ENCODE measurements at regions not wholly inside any gene's neighbourhood (a gene's known extent, or its start where the extent isn't known, plus 50 kb on each side); places are given as distances from the start of the nearest gene placed in this dataset.

DNA sequence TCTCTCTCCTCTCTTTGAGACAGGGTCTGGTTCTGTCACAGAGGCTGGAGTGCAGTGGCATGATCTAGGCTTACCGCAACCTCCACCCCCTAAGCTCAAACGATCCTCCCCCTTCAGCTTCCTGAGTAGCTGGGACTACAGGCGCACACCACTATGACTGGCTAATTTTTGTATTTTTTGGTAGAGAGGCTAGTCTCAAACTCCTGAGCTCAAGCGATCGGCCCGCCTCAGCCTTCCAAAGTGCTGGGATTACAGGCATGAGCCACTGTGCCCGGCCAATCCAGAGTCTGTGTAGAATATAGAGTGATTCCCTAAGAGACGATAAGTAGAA, 65.8 kb upstream of the RPH3AL start:
- no peak overlapping the region for H3K27ac Mint-ChIP-seq (ENCODE audit: unreplicated experiment)
- no peaks in the 10 kb centered on the region for H3K27me3 Mint-ChIP-seq (ENCODE audit: low read depth)
- H3K9me3 Mint-ChIP-seq (ENCODE audit: low read depth) = no peaks in the 10 kb centered on the region
- DNase-seq (ENCODE audit: low spot score) = no peak
- H3K36me3 Mint-ChIP-seq (ENCODE audit: low read depth) = peaks cover 2% of the 10 kb centered on the region
- no peaks in the 10 kb centered on the region for H3K4me1 Mint-ChIP-seq (ENCODE audit: low read depth)
- TF ChIP-seq, protein P1, sequence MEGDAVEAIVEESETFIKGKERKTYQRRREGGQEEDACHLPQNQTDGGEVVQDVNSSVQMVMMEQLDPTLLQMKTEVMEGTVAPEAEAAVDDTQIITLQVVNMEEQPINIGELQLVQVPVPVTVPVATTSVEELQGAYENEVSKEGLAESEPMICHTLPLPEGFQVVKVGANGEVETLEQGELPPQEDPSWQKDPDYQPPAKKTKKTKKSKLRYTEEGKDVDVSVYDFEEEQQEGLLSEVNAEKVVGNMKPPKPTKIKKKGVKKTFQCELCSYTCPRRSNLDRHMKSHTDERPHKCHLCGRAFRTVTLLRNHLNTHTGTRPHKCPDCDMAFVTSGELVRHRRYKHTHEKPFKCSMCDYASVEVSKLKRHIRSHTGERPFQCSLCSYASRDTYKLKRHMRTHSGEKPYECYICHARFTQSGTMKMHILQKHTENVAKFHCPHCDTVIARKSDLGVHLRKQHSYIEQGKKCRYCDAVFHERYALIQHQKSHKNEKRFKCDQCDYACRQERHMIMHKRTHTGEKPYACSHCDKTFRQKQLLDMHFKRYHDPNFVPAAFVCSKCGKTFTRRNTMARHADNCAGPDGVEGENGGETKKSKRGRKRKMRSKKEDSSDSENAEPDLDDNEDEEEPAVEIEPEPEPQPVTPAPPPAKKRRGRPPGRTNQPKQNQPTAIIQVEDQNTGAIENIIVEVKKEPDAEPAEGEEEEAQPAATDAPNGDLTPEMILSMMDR (IDR thresholded peaks at IDR 0.05) = no peak
- no peak overlapping the region for H3K4me3 Mint-ChIP-seq (ENCODE audit: unreplicated experiment)

DNA sequence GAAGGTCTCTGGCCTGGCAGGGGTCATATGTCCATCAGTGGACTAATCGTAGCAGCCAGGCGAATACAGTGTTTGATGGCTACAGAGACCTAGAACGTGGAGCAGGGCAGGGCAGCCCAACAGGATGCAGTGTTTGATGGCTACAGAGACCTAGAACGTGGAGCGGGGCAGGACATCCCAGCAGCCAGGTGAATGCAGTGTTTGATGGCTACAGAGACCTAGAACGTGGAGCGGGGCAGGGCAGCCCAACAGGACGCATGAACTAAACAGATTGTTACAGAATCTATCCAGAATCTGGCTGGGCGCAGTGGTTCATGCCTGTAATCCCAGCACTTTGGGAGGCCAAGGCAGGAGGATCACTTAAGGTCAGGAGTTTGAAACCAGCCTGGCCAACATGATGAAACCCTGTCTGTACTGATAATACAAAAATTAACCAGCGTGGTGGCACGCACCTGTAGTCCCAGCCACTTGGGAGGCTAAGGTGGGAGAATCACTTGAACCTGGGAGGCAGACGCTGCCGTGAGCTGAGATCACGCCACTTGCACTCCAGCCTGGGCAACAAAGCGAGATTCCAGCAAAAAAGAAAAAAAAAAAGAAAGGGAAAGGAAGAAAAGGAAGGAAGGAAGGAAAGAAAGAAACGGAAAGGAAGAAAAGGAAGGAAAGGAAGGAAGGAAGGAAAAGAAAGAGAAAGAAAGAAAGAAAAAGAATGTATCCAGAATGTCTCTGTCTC, 65.2 kb upstream of the RPH3AL start:
- TF ChIP-seq, protein P1 (IDR thresholded peaks at IDR 0.05) = no peak
- H3K27me3 Mint-ChIP-seq (ENCODE audit: low read depth) = no peaks in the 10 kb centered on the region
- no peaks in the 10 kb centered on the region for H3K4me1 Mint-ChIP-seq (ENCODE audit: low read depth)
- DNase-seq (ENCODE audit: low spot score) = no peak
- H3K36me3 Mint-ChIP-seq (ENCODE audit: low read depth) = peaks cover 2% of the 10 kb centered on the region
- no peak overlapping the region for H3K4me3 Mint-ChIP-seq (ENCODE audit: unreplicated experiment)
- H3K27ac Mint-ChIP-seq (ENCODE audit: unreplicated experiment) = no peak overlapping the region
- no peaks in the 10 kb centered on the region for H3K9me3 Mint-ChIP-seq (ENCODE audit: low read depth)

DNA sequence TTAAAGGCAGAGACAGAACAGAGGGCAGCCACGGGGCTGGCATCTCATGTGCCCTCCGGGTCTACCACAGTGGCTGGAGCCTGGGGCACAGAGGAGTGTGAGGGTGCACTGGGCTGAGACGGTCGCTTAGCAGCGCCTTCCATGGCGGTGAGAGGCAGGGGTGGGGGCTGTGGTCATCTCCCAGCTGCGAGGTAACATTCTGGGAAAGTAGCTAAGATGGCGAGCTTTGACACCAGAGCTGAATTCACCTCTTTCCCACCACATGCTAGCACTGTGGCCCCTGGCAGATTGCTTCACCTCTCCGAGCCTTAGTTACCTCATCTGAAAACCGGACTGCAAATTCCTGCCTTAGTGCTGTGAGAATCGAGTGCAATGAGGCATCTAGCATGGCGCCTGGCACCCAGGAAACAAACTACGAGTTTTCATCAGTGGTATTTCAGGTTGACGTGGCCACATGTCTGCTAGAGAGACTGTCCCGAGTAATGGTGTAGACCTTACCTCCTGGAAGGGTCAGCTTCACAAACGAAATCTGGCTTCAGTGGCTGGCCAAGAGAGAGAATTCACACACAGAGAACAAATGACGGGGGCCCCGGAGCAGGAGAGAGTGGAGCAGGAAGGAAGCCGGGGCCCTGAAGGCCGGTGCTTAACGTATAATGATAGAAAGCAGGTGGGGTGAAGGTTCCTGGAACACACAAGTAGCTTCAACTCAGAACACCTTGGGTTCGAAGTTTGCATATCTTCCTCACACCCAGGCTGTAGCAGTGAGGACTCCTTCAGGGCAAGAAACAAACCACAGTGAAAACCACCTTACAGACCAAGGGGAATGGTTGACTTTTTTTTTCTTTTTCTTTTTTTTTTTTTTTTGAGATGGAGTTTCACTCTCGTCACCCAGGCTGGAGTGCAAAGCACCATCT, 63.9 kb upstream of the RPH3AL start:
- no peaks in the 10 kb centered on the region for H3K27me3 Mint-ChIP-seq (ENCODE audit: low read depth)
- H3K36me3 Mint-ChIP-seq (ENCODE audit: low read depth) = peaks cover 2% of the 10 kb centered on the region
- peaks cover 10% of the 10 kb centered on the region for H3K4me1 Mint-ChIP-seq (ENCODE audit: low read depth)
- no peak overlapping the region for H3K27ac Mint-ChIP-seq (ENCODE audit: unreplicated experiment)
- TF ChIP-seq, protein P1 (IDR thresholded peaks at IDR 0.05) = no peak
- no peaks in the 10 kb centered on the region for H3K9me3 Mint-ChIP-seq (ENCODE audit: low read depth)
- no peak for DNase-seq (ENCODE audit: low spot score)
- H3K4me3 Mint-ChIP-seq (ENCODE audit: unreplicated experiment) = no peak overlapping the region

DNA sequence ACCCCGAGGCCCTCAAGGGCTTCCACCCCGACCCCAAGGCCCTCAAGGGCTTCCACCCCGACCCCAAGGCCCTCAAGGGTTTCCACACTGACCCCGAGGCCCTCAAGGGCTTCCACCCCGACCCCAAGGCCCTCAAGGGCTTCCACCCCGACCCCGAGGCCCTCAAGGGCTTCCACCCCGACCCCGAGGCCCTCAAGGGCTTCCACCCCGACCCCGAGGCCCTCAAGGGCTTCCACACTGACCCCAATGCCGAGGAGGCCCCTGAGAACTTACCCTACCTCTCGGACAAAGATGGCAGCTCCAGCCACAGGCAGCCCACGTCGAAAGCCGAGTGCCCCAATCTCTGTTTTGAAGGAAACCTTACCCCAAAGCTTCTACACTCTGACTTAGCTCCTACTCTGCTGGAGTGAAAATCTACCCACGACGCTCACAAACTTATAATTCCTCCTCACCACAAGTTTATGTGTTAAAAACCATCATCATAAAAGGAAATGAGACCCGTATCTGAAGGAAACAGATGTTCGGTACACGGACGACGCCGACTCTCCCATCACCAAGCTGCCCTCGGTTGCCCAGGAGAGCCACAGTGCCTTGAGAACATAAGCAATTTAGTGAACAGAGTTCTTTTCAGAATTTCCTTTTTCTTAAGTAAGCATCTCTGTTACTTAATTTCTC, 61.2 kb upstream of the RPH3AL start:
- Mint-ChIP-seq H3K27ac (ENCODE audit: unreplicated experiment) (no peak overlapping the region), H3K36me3 (ENCODE audit: low read depth) (peaks cover 2% of the 10 kb centered on the region), H3K4me1 (ENCODE audit: low read depth) (peaks cover 30% of the 10 kb centered on the region), H3K4me3 (ENCODE audit: unreplicated experiment) (no peak overlapping the region), H3K27me3 (ENCODE audit: low read depth) (no peaks in the 10 kb centered on the region), H3K9me3 (ENCODE audit: low read depth) (no peaks in the 10 kb centered on the region)
- DNase-seq (ENCODE audit: low spot score) = no peak
- TF ChIP-seq, protein P1 (IDR thresholded peaks at IDR 0.05) = no peak

DNA sequence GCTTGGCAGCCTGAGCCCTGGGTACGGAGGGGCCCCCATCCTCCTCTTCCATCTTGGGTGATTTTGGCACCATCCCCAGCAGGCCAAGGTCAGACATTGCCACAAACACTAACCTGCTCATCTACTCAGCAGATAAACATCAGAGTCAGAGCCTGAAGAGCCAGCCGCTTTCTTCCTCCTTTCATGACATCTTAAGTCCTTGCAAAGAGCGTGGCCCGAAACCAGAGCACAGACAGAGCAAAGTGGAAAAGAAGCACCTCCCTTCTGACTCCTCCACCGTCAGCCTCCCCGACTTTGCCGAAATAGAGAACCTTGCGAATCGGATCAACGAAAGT, 60.4 kb upstream of the RPH3AL start:
- Mint-ChIP-seq H3K27ac (ENCODE audit: unreplicated experiment) (no peak overlapping the region), H3K4me1 (ENCODE audit: low read depth) (peaks cover 30% of the 10 kb centered on the region), H3K4me3 (ENCODE audit: unreplicated experiment) (no peak overlapping the region), H3K27me3 (ENCODE audit: low read depth) (no peaks in the 10 kb centered on the region), H3K9me3 (ENCODE audit: low read depth) (no peaks in the 10 kb centered on the region), H3K36me3 (ENCODE audit: low read depth) (peaks cover 2% of the 10 kb centered on the region)
- TF ChIP-seq, protein P1 (IDR thresholded peaks at IDR 0.05) = no peak
- DNase-seq (ENCODE audit: low spot score) = no peak

Measured in chondrocyte (in vitro differentiated cells).